Fibroblast of the conjunctiva (primary cell): ENCODE measurements at regions not wholly inside any gene's neighbourhood (a gene's known extent, or its start where the extent isn't known, plus 50 kb on each side); places are given as distances from the start of the nearest gene placed in this dataset.

ENCODE experiments used
- DNase-seq: peaks from one replicate; pipeline ENCODE4 v3.0.0-alpha.2; 2010; ENCODE audit warnings: low read depth

DNA sequence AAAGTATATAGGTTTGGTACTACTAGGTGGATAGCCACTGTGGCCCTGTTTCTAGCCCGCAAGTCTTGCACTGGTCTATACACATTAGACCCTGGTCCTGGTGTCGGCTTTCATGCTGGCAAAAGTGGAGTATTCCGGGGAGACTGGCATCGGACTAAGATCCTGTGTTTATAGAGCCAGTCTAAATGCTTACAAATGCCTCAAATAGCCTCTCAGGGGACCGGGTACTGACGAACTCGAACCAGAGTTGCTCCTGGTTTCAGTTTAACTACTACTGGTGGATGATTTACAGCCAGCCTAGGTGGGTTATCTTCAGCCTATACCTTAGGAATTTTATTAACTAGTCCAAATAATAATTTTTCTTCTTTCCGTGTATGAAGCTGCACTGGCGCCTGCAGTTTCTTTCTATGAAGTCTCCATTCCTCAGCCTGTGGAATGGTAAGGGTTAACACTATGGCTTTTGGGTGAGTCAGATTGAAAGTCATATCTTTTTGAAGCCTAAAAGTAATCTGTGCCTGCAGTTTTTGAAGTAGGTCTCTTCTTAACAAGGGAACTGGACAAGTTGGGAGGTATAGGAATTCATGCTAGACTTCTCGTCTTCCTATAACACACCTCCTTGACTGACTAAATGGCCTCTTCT lies 51.3 kb downstream of the OR10H4 start:
- DNase-seq = no peak

DNA sequence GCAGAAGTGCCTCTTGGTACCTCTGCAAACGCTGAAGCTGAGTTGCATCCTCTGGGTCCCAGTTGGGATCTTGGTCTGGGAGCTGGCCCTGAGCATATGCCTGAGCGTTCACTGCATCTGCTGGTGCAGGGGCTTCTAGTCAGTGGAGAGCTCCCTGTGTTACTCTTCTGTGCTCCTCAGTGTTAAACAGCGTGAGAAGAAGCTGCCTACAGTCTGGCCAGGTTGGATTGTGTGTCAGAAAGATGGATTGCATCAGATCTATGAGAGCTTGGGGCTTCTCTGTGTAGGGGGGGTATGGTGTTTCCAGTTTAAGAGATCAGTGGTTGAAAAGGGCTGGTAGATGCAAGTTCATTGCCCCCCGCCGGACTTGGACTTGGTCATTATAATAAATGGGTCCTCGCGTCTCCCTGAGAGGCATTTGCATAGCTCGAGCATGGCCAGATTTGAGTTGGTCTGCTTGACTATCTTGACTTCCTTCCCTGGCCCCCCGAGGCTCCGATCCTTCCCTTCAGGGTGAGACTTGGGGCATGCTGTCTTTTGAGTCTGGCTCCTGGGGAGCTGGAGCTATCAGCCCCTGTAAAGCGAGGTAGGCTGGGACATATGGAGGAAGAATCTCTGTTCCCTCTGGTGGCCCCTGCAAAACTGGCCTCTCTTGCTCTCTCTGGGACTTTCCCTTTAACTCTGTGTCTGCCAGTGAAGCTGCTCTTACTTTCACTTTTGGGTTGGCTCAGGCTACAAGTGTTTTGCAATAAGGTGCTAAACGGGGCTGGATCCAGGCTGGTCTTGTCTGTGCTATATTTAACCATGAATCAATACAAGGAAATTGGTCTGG lies 52.9 kb downstream of the OR10H4 start:
- peak; percentile 64 for DNase-seq

DNA sequence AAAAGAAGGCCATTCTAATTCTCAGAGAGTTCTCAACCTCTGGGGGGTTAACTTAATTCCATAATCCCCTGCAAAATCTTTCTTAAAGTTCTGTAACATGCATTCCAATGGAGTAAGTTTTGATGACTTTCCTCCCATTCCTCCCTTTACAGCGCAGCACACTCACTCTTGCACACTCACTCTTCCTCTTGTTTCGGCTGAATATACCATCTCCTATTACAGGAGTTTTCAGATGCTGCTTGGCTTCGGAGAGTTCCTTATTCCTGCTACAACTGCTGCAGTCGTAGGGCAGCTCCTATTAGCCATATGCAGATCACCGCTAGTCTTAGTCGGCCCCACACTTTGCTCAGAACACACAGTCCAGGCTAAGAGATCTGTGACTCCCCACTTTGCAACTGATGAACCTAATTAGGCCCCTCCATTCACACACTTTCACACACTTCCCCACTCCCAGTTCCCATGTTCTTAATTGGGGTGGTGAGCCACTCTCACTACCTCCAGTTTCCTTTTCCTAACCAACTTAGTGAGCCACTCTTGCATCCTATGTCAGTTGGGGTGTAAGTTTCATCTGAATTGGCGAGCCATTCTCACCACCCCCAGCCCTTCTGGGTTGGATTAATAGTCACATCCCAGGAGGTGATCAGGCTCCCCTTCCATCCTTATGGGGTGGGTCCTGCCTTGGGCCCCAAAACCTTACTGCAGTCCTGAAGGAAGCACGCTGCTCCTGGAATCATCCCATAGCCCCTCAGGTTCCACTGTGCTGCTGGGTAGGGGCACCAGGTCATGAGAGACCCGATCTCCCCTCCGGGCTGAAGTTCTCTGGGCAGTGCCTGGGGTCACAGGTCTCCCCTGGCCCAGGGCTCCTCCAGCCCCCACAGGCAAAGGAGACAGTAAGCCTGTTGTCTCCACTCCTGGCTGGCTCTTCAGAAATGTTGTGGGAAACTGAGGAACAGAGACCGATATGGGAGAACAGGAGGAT lies 53.9 kb downstream of the OR10H4 start:
- DNase-seq = no peak

DNA sequence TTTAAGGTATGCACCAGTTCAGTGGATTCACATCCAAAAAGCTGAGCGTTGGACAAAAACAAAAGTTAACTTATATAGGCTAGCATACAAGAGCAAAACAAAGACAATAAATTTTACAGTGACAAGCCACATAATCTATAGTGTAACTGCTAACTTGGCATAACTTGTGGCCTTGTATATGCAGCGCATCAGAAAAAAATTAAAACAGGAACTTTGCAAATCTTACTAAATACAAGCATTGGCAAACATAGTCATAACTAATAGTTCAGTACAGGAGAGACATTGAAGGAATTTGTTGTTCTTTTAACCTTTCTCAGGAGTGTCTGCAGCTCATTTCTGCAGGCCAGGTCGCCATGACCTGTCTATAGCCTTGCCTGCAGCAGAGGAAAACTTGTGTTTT lies 54.6 kb downstream of the OR10H4 start:
- DNase-seq = no peak

DNA sequence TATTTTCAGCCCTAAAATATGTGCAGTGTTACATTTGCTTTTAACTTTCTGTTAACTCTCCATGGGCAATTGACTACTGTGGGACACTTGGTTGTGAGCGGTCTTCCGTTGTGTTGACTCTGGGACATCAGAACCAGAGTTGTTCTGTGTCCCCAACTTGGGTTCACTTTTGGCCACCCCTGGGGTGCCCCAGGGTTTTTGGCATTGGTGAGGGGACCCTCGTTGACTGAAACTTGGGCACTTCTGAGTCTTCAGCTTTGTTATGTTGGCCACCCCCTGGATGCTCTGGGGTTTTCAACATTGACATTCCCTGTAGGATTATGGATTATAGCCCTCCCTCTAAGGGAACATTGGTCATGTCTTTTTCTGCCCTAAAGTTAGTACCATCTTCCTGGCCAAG lies 57.1 kb downstream of the OR10H4 start:
- DNase-seq = no peak

DNA sequence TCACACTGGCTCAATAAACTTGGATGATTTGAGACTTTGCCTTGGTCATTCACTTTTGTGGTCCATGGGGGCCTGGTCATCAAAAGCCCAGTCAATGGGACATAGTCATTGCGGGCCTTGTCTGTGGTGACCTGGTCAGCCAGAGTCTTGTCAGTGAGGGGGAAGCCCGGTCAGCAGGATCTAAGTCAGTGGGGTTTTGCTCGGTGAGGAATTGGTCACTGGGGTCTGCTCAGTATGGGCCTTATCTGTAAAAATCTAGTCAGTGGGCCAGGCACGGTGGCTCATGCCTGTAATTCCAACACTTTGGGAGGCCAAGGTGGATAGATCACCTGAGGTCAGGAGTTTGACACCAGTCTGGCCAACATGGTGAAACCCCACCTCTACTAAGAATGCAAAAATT lies 63.7 kb upstream of the TPM4 start:
- no peak for DNase-seq

DNA sequence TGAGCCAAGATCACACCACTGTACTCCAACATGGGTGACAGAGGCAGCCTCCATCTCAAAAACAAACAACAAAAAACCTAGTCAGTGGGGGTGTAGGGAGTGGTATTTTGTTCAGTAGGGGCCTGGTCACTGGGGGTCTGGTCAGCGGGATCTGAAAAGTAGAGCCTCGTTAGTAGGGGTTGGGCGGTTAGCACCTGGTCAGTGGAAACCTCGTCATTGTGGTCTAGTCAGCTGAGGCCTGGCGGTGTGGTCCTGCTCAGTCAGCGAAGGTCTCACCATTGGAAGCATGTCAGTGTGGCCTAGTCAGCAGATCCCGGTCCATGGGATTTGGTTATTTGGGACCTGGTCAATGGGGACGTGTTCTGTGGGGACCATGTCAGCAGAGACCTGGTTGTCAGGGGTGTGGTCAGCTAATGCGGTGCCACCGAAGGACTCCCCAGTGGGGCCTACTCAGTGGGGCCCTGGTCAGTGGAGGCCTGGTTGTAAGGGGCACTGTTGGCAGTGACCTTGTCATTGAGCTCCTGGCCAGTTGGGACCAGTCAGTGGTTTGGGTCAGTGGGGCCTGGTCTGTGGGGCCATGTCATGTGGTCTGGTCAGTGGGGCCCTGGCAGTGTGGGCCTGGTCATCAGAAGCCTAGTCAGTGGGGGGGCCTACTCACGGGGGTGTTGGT lies 63.0 kb upstream of the TPM4 start:
- no peak for DNase-seq

DNA sequence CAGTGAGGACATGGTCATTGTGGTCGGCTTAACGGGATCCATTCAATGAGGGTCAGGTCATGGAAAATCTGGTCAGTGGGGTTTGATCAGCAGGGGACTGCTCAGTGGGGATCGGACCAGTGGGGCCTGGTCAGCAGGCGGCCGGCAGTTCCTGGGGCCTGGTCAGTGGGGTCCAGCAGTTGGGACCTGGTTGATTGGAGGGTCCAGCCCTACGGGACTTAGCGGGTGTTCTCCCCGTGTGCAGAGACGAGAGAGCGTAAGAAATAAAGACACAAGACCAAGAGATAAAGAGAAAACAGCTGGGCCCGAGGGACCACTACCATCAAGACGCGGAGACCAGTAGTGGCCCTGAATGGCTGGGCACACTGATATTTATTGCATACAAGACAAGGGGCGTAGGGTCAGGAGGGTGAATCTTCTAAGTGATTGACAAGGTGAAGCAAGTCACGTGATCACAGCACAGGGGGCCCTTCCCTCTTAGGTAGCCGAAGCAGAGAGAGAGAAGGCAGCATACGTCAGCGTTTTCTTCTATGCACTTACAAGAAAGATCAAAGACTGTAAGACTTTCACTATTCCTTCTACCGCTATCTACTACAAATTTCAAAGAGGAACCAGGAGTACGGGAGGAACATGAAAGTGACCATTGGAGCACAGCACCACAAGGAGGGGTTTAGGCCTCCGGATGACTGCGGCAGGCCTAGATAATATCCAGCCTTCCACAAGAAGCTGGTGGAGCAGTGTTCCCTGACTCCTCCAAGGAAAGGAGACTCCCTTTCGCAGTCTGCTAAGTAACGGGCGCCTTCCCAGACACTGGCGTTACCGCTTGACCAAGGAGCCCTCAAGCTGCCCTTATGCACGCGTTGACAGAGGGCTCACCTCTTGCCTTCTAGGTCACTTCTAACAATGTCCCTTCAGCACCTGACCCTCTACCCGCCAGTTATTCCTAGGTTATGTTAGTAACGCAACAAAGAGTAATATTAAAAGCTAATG lies 62.1 kb upstream of the TPM4 start:
- DNase-seq = no peak

DNA sequence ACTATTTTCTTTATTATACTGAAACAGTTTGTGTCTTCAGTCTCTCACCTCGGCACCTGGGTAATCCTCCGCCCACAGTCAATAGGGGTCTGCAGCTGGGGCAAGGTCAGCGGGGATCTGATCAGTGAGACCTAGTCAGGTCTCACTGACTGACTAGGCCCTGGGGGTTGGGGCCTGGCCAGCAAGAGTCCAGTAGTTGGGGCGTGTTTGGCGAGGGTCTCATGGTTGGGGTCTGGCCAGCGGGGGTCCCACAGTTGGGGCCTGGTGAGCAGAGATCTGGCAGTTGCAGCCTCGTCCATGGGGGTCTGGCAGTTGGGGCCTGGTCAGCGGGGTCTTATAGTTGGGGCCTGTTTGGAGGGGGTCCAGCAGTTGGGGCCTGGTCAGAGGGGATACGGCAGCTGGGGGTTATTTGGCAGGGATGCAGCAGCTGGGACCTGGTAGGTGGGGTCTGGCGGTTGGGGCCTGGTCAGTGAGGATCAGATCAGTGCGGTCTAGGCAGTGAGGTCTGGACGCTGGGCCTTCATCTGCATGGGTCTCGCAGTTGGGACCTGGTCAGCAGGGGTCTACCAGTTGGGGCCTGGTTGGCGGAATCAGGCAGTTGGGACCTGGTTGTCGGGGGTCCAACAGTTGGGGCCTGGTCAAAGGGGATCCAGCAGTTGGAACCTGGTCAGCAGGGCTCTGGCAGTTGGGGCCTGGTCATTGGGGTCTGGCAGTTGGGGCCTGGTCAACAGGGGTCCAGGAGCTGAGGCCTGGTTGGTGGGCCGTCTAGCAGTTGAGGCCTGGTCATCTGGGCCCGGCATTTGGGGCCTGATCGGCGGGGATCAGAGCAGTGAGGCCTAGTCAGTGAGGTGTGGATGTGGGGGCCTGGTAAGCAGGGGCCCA lies 61.1 kb upstream of the TPM4 start:
- no peak for DNase-seq

DNA sequence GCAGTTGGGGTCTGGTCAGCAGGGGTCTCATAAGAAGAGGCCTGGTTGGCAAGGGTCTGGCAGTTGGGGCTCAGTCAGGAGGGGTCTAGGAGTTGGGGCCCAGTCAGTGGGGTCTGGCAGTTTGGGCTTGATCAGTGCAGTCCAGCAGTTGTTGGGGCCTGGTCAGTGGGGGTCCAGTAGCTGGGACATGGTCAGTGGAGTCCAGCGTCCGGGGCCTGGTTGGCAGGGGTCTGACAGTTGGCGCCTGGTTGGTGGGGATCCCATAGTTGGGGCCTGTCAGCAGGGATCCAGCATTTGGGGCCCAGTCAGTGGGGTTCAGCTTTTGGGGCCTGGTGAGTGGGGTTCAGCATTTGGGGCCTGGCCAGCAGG lies 60.5 kb upstream of the TPM4 start:
- DNase-seq = no peak

DNA sequence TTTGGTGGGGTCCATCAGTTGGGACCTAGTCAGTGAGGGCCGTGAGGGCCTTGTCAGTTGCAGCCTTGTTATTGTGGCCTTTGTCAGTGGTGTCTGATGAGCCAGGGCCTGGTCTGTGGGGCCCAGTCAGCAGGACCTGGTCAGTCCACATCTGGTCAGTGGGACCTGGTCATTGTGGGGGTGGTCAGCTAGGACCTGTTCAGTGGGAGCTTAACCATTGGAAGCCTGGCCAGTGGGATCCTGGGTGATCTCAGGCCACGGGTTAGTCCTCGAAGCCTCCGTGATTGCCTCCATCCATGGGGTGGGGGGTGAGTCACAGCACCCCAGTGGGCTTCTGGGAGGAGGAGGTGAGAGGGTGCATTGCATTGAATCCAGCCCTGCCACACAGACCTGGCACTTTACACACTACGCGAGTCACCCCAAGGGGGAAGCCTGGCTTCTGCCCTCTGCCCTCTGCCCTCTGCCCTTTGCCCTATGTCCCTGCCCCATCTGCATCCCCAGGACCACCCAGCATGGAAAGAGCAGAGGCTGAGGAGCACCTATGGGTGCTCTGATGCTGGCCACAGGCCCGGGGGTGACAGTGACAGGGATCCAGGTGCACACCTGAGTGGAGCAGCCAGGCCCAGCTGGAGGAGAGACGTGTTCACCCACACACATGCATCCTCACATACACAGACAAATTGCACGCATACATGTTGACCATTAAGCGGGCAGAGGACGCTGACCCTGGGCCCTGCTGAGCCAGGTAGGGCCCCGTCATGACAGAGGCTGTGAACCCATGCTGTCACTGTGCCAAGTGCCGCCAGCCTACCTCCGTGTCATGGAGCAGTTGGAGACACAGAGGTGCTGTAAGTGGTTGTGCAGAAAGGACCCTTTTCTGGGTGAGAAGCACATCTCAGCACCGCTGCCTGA lies 59.8 kb upstream of the TPM4 start:
- DNase-seq = no peak

DNA sequence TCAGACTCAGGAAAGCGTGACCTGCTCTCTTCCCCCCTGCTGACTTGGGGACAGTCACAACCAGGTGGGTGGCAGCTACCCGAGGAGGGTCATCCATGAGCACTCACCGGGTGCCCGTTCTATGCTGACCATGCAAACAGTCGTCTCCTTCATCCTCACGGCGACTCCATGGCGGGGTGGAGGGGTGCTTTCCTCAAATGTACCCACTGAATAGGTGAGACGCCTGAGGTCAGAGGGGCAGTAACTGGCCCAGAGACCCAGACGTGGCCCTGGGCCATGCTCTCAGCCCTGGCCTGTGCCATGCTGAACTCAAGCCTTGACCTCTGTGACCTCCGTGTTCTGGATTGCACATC lies 59.2 kb upstream of the TPM4 start:
- DNase-seq = no peak

DNA sequence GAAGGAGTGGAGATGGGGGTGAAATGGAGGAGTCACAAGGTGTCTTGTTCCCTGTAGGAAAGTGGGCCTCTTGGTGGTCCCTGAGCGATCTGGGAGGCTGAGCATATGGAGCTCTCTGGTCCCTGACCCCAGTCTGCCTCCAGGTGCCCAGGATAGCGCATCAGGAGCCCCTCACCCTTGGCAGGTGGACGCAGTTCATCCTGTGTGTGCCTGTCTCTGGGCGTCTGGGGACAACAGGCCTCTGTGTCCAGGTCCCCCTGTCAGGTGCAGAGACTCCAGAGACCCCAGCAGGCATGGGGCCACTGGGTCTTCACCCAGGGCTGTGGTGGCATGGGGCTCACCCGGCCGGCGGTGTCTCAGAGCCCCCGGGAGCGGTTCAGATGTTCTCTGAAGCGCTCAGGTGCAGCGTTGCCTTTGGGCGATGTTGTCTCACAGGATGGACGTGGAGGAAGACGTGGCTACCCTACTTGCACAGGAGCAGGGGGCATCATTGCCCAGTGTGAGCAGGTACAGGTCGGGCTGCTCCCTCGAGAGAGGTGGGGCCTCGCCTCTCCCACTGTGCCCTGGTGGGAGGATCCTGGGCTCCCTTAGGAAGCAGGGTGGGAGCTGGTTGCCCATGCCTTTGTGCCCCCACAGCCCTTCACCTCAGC lies 58.1 kb upstream of the TPM4 start:
- no peak for DNase-seq

DNA sequence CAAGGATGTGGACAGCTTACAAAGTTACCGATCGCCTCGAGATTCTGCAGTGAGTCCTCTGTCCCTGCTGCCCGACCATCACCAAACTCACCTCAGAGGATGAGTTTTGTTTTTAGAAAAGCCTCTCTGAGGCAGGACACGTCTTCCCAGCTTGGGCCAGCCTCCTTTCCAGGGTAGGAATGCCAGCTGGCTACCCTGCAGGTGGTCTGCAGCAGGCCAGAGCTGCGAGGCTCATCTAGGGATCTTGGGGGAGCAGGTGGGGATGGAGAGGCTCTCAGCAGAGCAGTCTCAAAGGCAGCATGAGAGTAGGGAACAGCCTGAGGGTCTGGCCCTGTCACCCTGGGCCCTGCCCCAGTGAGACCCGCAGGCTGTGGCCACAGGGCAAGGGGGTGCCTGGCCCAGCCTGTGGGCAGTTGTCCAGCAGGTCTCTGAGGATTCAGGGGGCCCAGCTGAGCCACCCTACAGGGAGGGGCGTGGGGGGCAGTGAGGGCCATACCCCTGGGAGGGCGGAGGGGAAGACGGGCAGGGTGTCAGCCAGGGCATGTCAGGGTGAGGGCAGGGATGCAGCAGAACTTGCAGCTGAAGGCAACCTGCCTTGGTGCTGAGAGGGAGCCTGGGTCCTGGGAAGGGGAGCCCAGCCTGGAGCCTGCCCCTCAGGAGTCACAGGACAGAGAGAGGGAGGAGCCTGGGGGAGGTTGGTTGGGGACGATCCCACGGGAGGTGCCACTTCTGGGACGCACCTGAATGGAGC lies 57.3 kb upstream of the TPM4 start:
- DNase-seq = no peak

DNA sequence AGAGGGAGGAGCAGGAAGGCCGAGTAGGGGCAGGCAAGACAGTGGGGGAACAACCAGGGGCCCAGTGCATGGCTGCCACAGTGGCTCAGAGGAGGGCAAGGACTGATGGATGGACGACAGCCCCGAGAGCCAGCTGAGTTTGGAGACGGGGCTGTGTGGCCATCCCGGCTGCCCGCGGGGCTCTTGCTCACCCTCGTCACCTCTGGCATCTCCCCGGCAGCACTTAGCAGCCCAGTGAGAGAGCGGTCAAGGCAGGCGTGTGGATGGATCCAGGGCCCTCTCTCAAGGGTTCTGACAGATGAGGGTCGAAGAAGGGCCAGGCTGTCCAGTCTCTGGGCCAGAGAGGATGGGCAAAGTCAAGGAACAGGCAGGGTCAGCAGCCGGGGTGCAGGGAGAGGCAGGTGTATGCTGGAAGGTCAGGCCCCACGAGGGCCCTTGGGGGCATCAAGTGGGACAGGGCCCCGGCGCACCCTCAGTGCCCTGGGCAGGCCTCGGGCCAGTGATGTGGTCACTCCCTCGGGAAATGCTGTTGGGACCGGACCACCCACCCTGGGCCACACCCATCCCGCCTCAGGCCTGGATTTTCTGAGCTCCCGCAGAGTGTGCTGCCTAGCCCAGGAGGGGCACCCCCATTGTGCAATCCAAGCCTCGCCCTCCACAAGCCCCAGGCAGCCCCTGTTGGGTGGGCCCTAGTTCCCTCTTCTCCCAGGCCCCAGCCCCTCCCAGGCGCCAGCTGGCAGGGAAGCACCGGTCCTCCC lies 56.4 kb upstream of the TPM4 start:
- no peak for DNase-seq

DNA sequence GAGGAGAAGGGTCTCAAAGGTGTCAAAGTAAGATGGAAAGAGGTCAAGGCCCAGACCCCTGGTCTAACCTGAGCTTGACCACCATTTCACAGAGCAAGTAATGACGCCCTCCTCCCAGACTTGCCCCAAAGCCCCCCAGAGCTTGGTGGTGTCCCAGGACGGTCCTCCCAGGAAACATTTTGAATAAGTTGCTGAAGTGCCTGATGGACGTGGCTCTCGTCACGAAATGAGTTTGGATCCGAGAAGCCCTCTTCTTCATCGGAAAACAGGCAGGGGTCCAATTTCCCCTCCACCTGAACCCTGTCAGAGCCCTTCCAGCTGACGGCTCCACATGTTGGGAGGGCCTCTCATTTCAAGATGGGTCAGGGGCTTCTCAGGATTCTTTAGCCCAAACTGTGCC lies 54.5 kb upstream of the TPM4 start:
- no peak for DNase-seq

DNA sequence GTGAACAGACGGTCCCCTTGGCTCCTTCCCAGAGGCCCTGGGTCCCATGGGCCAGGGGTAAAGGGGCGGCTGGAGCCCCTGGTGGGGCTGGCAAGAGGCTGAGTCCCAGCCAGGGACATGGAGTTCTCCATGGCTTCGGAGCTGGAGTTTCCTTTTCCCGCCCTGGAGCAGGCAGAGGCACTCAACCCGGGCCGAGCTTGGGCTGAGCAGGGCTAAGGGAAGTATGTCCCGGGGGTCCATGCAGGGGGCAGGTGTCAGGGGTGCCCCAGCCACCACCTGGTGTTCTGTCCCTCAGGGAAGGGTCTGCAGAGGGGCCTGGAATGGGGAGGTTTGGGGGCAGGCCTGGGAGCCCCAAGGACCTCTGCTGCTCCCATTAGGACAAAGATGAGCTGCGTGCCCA lies 54.0 kb upstream of the TPM4 start:
- DNase-seq = no peak
